ENCODE measurements at regions not wholly inside any gene's neighbourhood (a gene's known extent, or its start where the extent isn't known, plus 50 kb on each side); places are given as distances from the start of the nearest gene placed in this dataset.

GRCh38 chr9:91042024-91042423 lies 240.4 kb downstream of the SYK start:
- no peak for TF ChIP-seq CTCF (conservative IDR thresholded peaks at IDR 0.05; ENCODE audit: low read depth in 2 of 2)
- no peak for TF ChIP-seq EZH2 (IDR thresholded peaks at IDR 0.05; ENCODE audit: low read depth, unreplicated experiment)
- TF ChIP-seq ZNF331 (CRISPR knock-in tag; IDR thresholded peaks at IDR 0.05; ENCODE audit: low read depth) = no peak
